ENCODE measurements at regions not wholly inside any gene's neighbourhood (a gene's known extent, or its start where the extent isn't known, plus 50 kb on each side); places are given as distances from the start of the nearest gene placed in this dataset.

- DNase-seq: no peak
Measured at GRCh38 chr16:7182510-7183109, 150.0 kb upstream of the RBFOX1 start.

- no peak for DNase-seq
Measured at GRCh38 chr16:7177875-7178274, 154.8 kb upstream of the RBFOX1 start.

- DNase-seq: no peak
Measured at GRCh38 chr16:7171151-7171550, 161.5 kb upstream of the RBFOX1 start.

- no peak for DNase-seq
Measured at GRCh38 chr16:7167626-7168025, 165.0 kb upstream of the RBFOX1 start.

GRCh38 chr16:7161891-7162290 lies 170.8 kb upstream of the RBFOX1 start:
- no peak for DNase-seq

DNA sequence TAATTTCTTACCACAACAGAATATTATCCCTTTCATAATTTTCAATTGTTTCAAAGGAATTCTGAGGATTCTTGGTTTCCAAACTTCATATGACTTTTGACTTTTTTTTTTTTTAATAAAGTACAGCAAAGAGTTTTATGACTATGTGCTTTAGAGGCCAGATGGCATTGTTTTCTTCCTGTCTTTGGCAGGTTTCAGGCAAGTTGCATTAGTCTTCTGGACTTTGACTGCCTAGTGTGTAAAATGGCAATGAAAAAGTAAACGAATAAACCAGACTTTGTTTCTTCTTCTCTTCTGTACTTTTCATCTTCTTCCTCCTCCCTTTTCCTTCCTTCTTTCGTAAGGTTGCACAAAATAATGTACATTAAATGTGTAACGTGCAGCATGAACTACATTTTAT lies 172.6 kb upstream of the RBFOX1 start:
- no peak for DNase-seq

DNA sequence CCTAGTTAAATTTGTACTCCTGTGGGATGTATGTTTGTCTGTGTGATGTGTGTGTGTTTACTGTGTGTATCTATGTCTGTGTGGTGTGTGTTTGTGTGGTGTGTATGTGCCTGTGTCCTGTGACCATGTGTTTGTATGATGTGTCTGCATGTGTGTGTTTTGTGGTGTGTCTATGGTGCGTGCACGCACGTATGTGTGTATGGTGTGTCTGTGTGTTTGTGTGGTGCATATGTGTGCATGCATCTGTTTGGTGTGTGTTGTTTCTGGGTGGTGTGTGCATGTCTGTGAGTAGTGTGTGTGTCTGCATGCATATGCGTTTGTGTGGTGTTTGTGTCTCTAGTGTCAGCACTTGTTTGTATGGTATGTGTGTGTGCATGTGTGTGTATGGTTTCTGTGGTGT lies 174.2 kb upstream of the RBFOX1 start:
- no peak for DNase-seq

DNA sequence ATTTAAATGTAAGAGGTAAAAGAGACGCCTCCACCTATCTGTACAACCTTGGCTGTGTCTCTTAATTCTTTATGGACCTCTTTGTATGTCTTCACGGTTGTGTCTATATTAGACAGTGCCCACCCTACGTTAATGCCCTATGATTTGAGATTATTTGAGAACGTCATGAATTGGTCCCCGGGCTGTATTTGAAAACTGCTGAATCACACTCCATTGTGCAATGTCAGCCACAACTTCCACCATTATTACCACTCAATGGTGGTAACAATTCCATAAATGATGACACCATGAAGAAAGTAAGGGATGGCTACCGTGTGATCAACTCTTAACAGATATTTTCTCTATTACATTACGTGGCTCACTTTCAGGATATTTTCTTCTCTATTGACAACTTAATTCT lies 182.4 kb upstream of the RBFOX1 start:
- no peak for DNase-seq

- no peak for DNase-seq
Measured at GRCh38 chr16:7148606-7149005, 184.0 kb upstream of the RBFOX1 start.

DNA sequence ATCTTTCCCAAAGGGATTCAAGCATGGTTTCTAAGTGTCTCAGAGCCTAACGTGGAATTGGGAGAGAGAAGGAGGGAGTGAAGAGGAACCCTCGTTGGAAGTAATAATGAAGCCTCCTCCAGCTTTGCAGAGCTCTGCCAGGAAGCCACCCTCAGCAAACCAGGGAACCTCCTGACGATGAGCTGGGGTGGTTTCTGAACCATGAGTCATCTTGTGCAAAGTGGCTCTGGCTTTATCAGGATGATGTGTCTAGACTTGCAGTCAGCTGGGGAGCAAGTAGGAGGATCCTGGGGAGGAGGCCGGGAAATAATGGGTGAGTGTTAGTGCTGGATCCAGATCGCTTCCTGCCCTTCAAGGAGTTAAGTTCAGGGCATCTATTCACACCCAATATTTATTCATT lies 191.7 kb upstream of the RBFOX1 start:
- DNase-seq: no peak

- no peak for DNase-seq
Measured at GRCh38 chr16:7137560-7138330, 194.9 kb upstream of the RBFOX1 start.

- no peak for DNase-seq
Measured at GRCh38 chr16:7132465-7132864, 200.2 kb upstream of the RBFOX1 start.

GRCh38 chr16:7124701-7125100 lies 207.9 kb upstream of the RBFOX1 start:
- no peak for DNase-seq

DNA sequence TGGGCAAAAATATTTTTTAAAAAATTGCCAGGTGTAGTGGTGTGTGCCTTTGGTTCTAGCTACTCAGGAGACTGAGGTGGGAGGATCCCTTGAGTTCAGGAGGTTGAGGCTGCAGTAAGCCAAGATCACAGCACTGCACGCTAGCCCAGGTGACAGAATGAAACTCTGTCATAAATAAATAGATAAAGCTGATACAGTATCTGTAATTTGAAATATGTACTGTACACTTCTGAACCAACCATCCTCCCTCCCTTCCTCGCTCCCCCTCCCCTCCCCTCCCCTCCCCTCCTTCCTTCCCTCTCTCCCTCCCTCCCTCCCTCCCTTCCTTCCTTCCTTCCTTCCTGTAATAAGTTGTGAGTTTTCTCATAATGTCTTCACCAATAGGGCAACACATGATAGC lies 208.4 kb upstream of the RBFOX1 start:
- no peak for DNase-seq

GRCh38 chr16:7116734-7117133 lies 215.9 kb upstream of the RBFOX1 start:
- DNase-seq: no peak

- DNase-seq: no peak
Measured at GRCh38 chr16:7115898-7116297, 216.7 kb upstream of the RBFOX1 start.

DNA sequence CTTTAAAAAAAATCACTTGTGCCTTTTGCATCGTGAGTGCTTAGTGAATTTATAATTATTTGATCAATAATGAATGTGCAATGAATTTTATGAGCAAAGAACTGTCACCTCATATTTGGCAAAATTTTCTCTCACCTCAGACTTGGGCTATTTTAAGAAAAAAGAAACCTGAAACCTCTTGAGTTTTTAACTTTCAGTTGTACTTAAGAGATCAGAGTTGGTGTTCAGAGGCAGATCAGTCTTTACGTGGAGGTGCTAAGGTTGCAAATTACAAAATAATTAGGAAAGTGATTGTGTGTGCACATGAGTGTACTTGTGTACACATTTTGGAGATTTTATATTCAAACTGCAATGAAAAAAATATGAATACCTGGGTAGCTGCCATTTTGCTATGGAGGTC lies 218.7 kb upstream of the RBFOX1 start:
- no peak for DNase-seq

DNA sequence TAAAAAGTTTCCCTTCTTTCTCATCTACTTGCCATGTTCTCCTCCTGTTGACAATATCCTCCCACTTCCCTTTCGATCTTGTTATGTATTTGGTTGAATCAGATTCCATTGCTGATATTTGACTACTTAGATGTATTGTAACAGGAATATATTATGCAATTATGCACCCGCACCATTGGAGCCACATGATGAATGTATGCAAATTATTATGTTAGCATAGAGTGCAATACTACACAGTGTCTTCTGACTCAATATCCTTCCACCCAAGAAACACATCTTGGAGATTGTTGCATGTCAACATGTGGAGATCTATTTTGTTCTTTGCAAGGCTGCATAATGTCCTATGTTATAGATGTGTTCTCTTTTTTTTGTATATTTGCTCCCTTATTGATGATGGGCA lies 219.2 kb upstream of the RBFOX1 start:
- DNase-seq: no peak

GRCh38 chr16:7111265-7111664 lies 221.4 kb upstream of the RBFOX1 start:
- no peak for DNase-seq

DNA sequence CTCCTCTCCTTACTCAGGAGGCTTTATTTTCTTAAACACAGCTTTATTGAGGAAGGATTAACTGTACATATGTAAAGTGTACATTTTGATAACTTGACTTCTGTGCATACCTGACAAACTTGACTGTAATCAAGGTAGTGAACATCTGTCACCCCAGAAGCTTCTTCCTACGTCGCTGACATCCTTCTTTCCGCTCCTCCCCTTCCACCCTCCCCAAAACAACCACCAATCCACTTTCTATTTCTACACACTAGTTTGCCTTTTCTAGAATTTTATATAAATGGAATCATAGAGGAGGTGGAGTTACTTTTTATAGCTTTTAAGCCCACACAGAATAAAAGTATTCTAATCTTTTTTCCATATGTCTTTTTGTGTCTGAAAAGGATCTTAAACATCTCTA lies 225.2 kb upstream of the RBFOX1 start:
- no peak for DNase-seq

GRCh38 chr16:7103056-7103455 lies 229.6 kb upstream of the RBFOX1 start:
- DNase-seq: no peak

- no peak for DNase-seq
Measured at GRCh38 chr16:7101054-7101453, 231.6 kb upstream of the RBFOX1 start.

DNA sequence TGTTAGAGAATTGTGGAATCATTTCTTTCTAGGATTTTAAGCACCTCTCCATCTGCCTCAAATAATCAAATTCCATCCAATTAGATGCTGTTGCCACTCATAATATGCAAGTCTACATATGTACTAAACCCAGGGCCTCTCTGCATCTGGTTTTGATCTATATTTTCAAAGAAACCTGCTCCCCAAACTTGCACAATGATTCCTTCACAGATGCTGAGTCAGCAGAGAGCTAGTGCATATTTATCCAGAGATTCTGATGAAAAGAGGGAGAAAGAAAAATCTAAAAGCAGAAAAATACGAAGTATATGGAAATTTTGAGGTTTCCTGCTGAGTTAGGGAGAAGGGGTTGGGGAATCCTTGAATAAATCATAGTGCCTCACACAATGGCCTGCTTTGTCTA lies 235.1 kb upstream of the RBFOX1 start:
- DNase-seq: no peak

DNA sequence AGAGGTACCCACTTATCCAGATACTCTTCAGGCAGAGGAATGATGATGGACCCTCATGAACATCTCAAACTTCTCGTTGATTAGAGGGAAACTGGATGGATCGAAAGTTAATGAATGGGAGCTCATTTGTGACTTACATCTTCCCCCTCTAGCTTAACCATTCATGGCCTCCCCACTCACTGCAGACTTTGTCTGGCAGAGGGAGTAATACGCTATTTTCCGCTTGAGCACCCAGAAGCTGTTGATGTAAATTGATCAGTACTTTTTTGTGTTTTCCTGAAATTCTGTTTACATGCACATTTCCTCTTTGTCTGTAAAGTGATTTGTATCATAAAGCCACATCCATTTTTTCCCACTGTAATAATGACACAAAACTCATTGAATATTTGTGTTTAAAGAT lies 239.1 kb upstream of the RBFOX1 start:
- no peak for DNase-seq

- no peak for DNase-seq
Measured at GRCh38 chr16:7090628-7091115, 242.0 kb upstream of the RBFOX1 start.

Data from activated CD4-positive, alpha-beta T cell treated with anti-CD3 and anti-CD28 coated beads, Interleukin-2, amount 50 U/mL, for 4 hours (primary cell).